Smooth muscle cell (in vitro differentiated cells): ENCODE measurements at regions not wholly inside any gene's neighbourhood (a gene's known extent, or its start where the extent isn't known, plus 50 kb on each side); places are given as distances from the start of the nearest gene placed in this dataset.

Experiments
- DNase-seq: peaks from one replicate; lab custom pipeline; 2025; ENCODE audit not compliant: unreplicated experiment; lab: John Stamatoyannopoulos, UW
- H2AFZ ChIP-seq: fragments of 200-600 bp; sonication (generic); 2 replicates; pipeline ENCODE4 v1.6.0; 2016; ENCODE audit warnings: antibody characterized with exemption, low read depth, mild to moderate bottlenecking
- H3F3A ChIP-seq: fragments of 200-600 bp; sonication (generic); 2 replicates; pipeline ENCODE4 v1.6.0; 2017; ENCODE audit warnings: antibody characterized with exemption, low read depth
- H3K27ac ChIP-seq: fragments of 200-600 bp; sonication (generic); 2 replicates; pipeline ENCODE4 v1.5.1; 2016; ENCODE audit warnings: low read depth, mild to moderate bottlenecking
- H3K27me3 ChIP-seq: fragments of 200-600 bp; sonication (generic); 2 replicates; pipeline ENCODE4 v1.6.1; 2016; ENCODE audit warnings: low read depth, mild to moderate bottlenecking
- H3K36me3 ChIP-seq: fragments of 200-600 bp; sonication (generic); 2 replicates; pipeline ENCODE4 v1.5.1; 2016; ENCODE audit warnings: low read depth
- H3K4me1 ChIP-seq: fragments of 200-600 bp; sonication (generic); 2 replicates; pipeline ENCODE4 v1.5.1; 2016; ENCODE audit warnings: low read depth
- H3K4me2 ChIP-seq: fragments of 200-600 bp; sonication (generic); 2 replicates; pipeline ENCODE4 v1.6.0; 2016; ENCODE audit warnings: mild to moderate bottlenecking
- H3K4me3 ChIP-seq: fragments of 200-600 bp; sonication (generic); 2 replicates; pipeline ENCODE4 v1.5.1; 2016; ENCODE audit warnings: mild to moderate bottlenecking
- H3K79me2 ChIP-seq: fragments of 200-600 bp; sonication (generic); 2 replicates; pipeline ENCODE4 v1.6.0; 2016; ENCODE audit warnings: low read depth, mild to moderate bottlenecking
- H3K9ac ChIP-seq: fragments of 200-600 bp; sonication (generic); 2 replicates; pipeline ENCODE4 v1.6.0; 2016; ENCODE audit warnings: low read depth
- H3K9me3 ChIP-seq: fragments of 200-600 bp; sonication (generic); replicated peaks from 2 replicates; pipeline ENCODE4 v1.5.1; 2016; ENCODE audit warnings: low read depth
- H4K20me1 ChIP-seq: fragments of 200-600 bp; sonication (generic); 2 replicates; pipeline ENCODE4 v1.6.0; 2016; ENCODE audit warnings: low read depth
- WGBS: methylation state at CpG from one replicate; pipeline ENCODE4 v1.1.7; 2016; ENCODE audit warnings: low lambda C conversion rate; 5-methylcytosine and 5-hydroxymethylcytosine counted together
- TF ChIP-seq, protein P1 (sequence below): fragments of 200-600 bp; sonication (generic); IDR thresholded peaks from 2 replicates; pipeline ENCODE4 v1.5.1; 2017; ENCODE audit warnings: borderline replicate concordance, mild to moderate bottlenecking, antibody characterized with exemption; ENCODE audit not compliant: insufficient read depth, poor library complexity, severe bottlenecking

DNA sequence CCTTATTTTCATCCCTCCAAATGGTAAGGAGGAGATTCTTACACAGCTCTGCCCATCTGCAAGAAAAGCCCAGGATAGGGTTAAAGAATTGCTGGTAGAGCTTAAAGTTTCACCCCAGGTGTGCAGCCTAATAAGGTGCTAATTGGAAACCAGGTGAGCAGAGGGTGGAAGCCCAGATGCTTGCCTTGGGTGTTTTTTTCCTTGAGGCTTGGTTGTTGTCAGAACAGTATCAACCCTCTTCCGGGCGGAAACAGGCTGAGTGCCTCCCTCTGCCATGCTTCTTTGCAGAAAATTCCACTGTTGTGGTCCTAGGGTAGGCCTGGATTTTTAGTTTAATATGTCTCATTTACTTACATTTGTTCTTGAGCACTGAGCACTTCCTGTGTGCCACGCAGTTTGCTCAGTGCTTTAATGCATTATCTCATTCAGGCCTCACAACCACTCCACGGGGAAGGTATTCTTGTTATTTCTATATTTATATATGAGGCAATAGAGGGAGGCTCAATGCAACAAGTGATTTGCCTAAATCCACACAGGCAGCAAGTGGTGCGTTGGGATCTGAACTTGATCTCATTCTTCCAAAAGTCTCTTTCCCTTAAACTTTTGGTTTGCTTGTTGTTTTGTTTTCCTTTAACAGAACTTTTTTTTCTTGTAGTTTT, 115.0 kb upstream of the LRIG1 start:
- Histone ChIP-seq H3K79me2 (no peaks in the 10 kb centered on the region), H3K9me3 (no peaks in the 10 kb centered on the region), H2AFZ (no peak overlapping the region), H3K27ac (no peak overlapping the region), H3K36me3 (no peaks in the 10 kb centered on the region), H3K4me1 (peaks cover 8% of the 10 kb centered on the region), H3K4me3 (no peak overlapping the region), H3K9ac (no peak overlapping the region), H3F3A (no peaks in the 10 kb centered on the region), H3K27me3 (no peaks in the 10 kb centered on the region), H3K4me2 (no peak overlapping the region), H4K20me1 (no peaks in the 10 kb centered on the region)
- TF ChIP-seq, protein P1, sequence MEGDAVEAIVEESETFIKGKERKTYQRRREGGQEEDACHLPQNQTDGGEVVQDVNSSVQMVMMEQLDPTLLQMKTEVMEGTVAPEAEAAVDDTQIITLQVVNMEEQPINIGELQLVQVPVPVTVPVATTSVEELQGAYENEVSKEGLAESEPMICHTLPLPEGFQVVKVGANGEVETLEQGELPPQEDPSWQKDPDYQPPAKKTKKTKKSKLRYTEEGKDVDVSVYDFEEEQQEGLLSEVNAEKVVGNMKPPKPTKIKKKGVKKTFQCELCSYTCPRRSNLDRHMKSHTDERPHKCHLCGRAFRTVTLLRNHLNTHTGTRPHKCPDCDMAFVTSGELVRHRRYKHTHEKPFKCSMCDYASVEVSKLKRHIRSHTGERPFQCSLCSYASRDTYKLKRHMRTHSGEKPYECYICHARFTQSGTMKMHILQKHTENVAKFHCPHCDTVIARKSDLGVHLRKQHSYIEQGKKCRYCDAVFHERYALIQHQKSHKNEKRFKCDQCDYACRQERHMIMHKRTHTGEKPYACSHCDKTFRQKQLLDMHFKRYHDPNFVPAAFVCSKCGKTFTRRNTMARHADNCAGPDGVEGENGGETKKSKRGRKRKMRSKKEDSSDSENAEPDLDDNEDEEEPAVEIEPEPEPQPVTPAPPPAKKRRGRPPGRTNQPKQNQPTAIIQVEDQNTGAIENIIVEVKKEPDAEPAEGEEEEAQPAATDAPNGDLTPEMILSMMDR: no peak
- no peak for DNase-seq
- 73% methylated on average over 5 of the region's 5 CpGs for WGBS

DNA sequence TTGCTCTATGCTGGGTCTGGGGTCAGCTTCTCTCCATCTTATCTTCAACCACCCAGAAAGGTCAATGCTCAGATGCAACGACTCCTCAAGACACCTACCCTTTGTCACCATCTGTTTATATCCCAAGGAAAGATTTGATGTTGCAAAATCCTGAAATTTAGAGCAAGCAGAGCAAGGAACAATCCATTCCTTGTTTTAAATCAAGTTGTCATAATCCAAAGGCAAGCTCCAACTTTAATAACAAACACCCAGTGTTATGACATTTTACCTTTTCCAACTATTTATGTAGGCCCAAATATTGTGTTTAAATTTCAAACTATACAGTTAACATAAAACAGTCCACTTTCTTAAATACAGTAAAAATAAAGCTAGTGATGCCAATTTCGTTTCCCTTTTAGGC, 116.5 kb upstream of the LRIG1 start:
- DNase-seq: no peak
- Histone ChIP-seq H3K9me3 (no peaks in the 10 kb centered on the region), H3K27ac (no peak overlapping the region), H3F3A (no peaks in the 10 kb centered on the region), H4K20me1 (no peaks in the 10 kb centered on the region), H3K4me2 (no peak overlapping the region), H3K4me3 (no peak overlapping the region), H2AFZ (no peak overlapping the region), H3K79me2 (no peaks in the 10 kb centered on the region), H3K27me3 (no peaks in the 10 kb centered on the region), H3K36me3 (no peaks in the 10 kb centered on the region), H3K9ac (no peak overlapping the region), H3K4me1 (peaks cover 15% of the 10 kb centered on the region)
- TF ChIP-seq, protein P1: no peak
- whole genome bisulfite sequencing: 92% methylated on average over 2 of the region's 2 CpGs

DNA sequence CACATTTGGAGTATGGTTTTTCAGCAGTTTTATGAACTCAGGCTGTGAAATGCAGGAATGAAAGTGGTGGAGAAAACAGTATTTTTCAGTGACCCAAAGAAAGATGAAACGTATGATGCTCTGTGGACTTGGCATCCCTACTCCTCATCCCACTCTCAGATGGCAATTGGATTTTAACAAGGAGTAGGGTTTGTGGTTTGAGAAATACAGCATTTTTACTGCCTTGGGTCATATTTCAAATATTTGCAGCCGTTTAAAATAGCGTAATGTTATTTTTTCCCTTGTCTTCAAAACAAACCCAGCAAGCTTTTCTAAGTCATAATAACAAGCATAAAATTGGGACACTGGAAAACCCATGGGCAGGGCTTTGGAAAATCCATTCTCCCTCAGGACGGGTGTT, 117.2 kb upstream of the LRIG1 start:
- Histone ChIP-seq H3K79me2 (no peaks in the 10 kb centered on the region), H3K4me3 (no peak overlapping the region), H3K4me1 (peaks cover 15% of the 10 kb centered on the region), H2AFZ (no peak overlapping the region), H3K27me3 (no peaks in the 10 kb centered on the region), H4K20me1 (no peaks in the 10 kb centered on the region), H3K9ac (no peak overlapping the region), H3K36me3 (no peaks in the 10 kb centered on the region), H3K27ac (no peak overlapping the region), H3K9me3 (no peaks in the 10 kb centered on the region), H3F3A (no peaks in the 10 kb centered on the region), H3K4me2 (no peak overlapping the region)
- 65% methylated on average over 4 of the region's 4 CpGs for WGBS
- no peak for DNase-seq
- TF ChIP-seq, protein P1: no peak

DNA sequence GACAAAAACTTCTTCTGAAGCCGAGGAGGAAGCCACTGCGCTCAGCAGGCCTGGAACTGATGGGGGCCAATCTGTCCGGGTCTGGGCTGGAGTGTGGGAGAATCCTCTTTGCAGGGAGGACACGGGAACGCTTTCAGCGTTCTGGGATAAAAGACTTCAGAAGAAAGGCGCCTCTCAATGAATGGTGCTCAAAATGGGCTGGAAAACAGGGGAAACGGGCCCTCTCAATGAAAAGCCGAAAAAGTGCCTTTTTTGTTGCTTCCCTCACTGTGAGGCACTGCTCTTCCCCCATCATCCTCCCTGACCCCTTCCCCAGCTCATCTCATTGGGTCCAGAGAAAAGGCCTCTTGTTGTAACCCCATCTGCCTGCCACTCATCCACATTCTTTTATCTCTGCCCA, 119.5 kb upstream of the LRIG1 start:
- Histone ChIP-seq H3K79me2 (no peaks in the 10 kb centered on the region), H2AFZ (no peak overlapping the region), H3K27me3 (no peaks in the 10 kb centered on the region), H3K4me2 (no peak overlapping the region), H3K9ac (no peak overlapping the region), H3K4me3 (no peak overlapping the region), H3K4me1 (peaks cover 15% of the 10 kb centered on the region), H3K9me3 (no peaks in the 10 kb centered on the region), H3F3A (no peaks in the 10 kb centered on the region), H3K27ac (no peak overlapping the region), H4K20me1 (no peaks in the 10 kb centered on the region), H3K36me3 (no peaks in the 10 kb centered on the region)
- TF ChIP-seq, protein P1: no peak
- 90% methylated on average over 9 of the region's 9 CpGs for WGBS
- no peak for DNase-seq
